SK-N-SH (cell line): ENCODE measurements at regions not wholly inside any gene's neighbourhood (a gene's known extent, or its start where the extent isn't known, plus 50 kb on each side); places are given as distances from the start of the nearest gene placed in this dataset.

Experiments used
- CTCF ChIA-PET: fragments of 300-600, 350-600 bp; formaldehyde crosslinking; extraction: SDS; loops from one replicate; lab custom pipeline; 2021; lab: Yijun Ruan, JAX
- POLR2A ChIA-PET: fragments of 350-600 bp; sonication (Branson Sonifier 250); formaldehyde crosslinking; extraction: SDS; loops from one replicate; lab custom pipeline; 2020; ENCODE audit warnings: antibody characterized with exemption, inconsistent platforms; lab: Yijun Ruan, JAX
- DNase-seq: peaks from one replicate; pipeline ENCODE4 v3.0.0; 2012
- H2AFZ ChIP-seq: fragments of 200-600 bp; sonication (generic); 2 replicates; pipeline ENCODE4 v1.8.1; 2016; ENCODE audit warnings: antibody characterized with exemption, mild to moderate bottlenecking, low read depth
- H3F3A ChIP-seq: fragments of 200-600 bp; sonication (generic); replicated peaks from 2 replicates; pipeline ENCODE3; 2016; ENCODE audit warnings: antibody characterized with exemption, mild to moderate bottlenecking; ENCODE audit not compliant: insufficient read depth
- H3K27ac ChIP-seq, 2 experiments: fragments of 200-500 bp in 1 of 2; fragments of 200-600 bp in 1 of 2; sonication (Bioruptor generic) in 1 of 2; sonication (generic), shearing (Covaris generic) in 1 of 2; 2 replicates each; pipeline versions ENCODE4 v1.5.1 to v1.6.1; 2014 to 2016; ENCODE audit warnings: low read depth in 2 of 2, inconsistent platforms in 1 of 2, low read length in 1 of 2, mild to moderate bottlenecking in 1 of 2, mixed read lengths in 1 of 2
- H3K27me3 ChIP-seq: fragments of 200-600 bp; sonication (generic), shearing (Covaris generic); 2 replicates; pipeline ENCODE4 v1.6.1; 2016; ENCODE audit warnings: mixed run types; ENCODE audit not compliant: insufficient read depth
- H3K36me3 ChIP-seq, 2 experiments: fragments of 200-500 bp in 1 of 2; fragments of 200-600 bp in 1 of 2; sonication (Bioruptor generic) in 1 of 2; sonication (generic) in 1 of 2; replicated peaks in 1 of 2; 2 replicates each; pipeline versions ENCODE3 to v1.5.1; 2014 to 2016; ENCODE audit warnings: low read length in 1 of 2, mild to moderate bottlenecking in 1 of 2; ENCODE audit not compliant: insufficient read depth in 2 of 2, control insufficient read depth in 1 of 2
- H3K4me1 ChIP-seq, 2 experiments: fragments of 200-500 bp in 1 of 2; fragments of 200-600 bp in 1 of 2; sonication (Bioruptor generic) in 1 of 2; sonication (generic), shearing (Covaris generic) in 1 of 2; 2 replicates each; pipeline versions ENCODE4 v1.5.1 to v1.6.1; 2014 to 2016; ENCODE audit warnings: low read depth in 1 of 2, low read length in 1 of 2, mixed run types in 1 of 2; ENCODE audit not compliant: insufficient read depth in 2 of 2, control insufficient read depth in 1 of 2
- H3K4me2 ChIP-seq: fragments of 200-600 bp; sonication (generic), shearing (Covaris generic); 2 replicates; pipeline ENCODE4 v1.6.1; 2017; ENCODE audit warnings: mixed run types
- H3K4me3 ChIP-seq, 2 experiments: fragments of 200-500 bp in 1 of 2; fragments of 200-600 bp in 1 of 2; sonication (Bioruptor generic) in 1 of 2; sonication (generic), shearing (Covaris generic) in 1 of 2; 2 replicates each; pipeline versions ENCODE4 v1.5.1 to v1.8.1; 2014 to 2016; ENCODE audit warnings: low read depth in 2 of 2, inconsistent platforms in 1 of 2, low read length in 1 of 2, mild to moderate bottlenecking in 1 of 2, mixed read lengths in 1 of 2, moderate library complexity in 1 of 2
- H3K79me2 ChIP-seq: fragments of 200-600 bp; sonication (generic); 2 replicates; pipeline ENCODE4 v1.8.1; 2017; ENCODE audit warnings: mild to moderate bottlenecking; ENCODE audit not compliant: insufficient read depth
- H3K9ac ChIP-seq: fragments of 200-600 bp; sonication (generic); 2 replicates; pipeline ENCODE4 v1.6.1; 2017; ENCODE audit warnings: mixed run types
- H3K9me2 ChIP-seq: fragments of 200-600 bp; sonication (generic); 2 replicates; pipeline ENCODE4 v1.6.1; 2017; ENCODE audit warnings: mixed run types
- H3K9me3 ChIP-seq: fragments of 200-600 bp; sonication (generic); 2 replicates; pipeline ENCODE4 v1.6.1; 2017; ENCODE audit warnings: mixed run types, mild to moderate bottlenecking, moderate library complexity
- H4K20me1 ChIP-seq: fragments of 200-600 bp; sonication (generic); 2 replicates; pipeline ENCODE4 v1.6.1; 2017; ENCODE audit warnings: mild to moderate bottlenecking, mixed run types; ENCODE audit not compliant: insufficient read depth
- CHD2 ChIP-seq: fragments of 150-350 bp; IDR thresholded peaks from 2 replicates; pipeline ENCODE4 v1.6.1; 2018; ENCODE audit warnings: low read length; ENCODE audit not compliant: partially characterized antibody
- ELF1 ChIP-seq: IDR thresholded peaks from 2 replicates; pipeline ENCODE4 v1.4.0; 2012
- EP300 ChIP-seq, 2 experiments: IDR thresholded peaks; 2 replicates each; pipeline versions ENCODE4 v1.4.0 to v1.6.1; 2012; ENCODE audit warnings: borderline replicate concordance in 1 of 2, low read depth in 1 of 2, low read length in 1 of 2
- EZH2phosphoT487 ChIP-seq: fragments of 200-600 bp; sonication (generic); IDR thresholded peaks from 2 replicates; pipeline ENCODE4 v1.6.1; 2017; ENCODE audit warnings: low read depth, mixed run types, mild to moderate bottlenecking, antibody characterized with exemption, moderate library complexity, borderline replicate concordance
- FOSL2 ChIP-seq: IDR thresholded peaks from 2 replicates; pipeline ENCODE4 v1.4.0; 2012; ENCODE audit warnings: low read depth, mild to moderate bottlenecking, moderate library complexity, borderline replicate concordance
- FOXJ3 ChIP-seq: sonication (generic); formaldehyde crosslinking; IDR thresholded peaks from 2 replicates; pipeline ENCODE4 v1.5.1; 2020; ENCODE audit warnings: mild to moderate bottlenecking, missing genetic modification reagents
- GATA2 ChIP-seq: sonication (generic); formaldehyde crosslinking; IDR thresholded peaks from 2 replicates; pipeline ENCODE4 v1.5.0; 2020; ENCODE audit warnings: mild to moderate bottlenecking, missing genetic modification reagents
- MEF2A ChIP-seq: IDR thresholded peaks from 2 replicates; pipeline ENCODE4 v1.4.0; 2012; ENCODE audit warnings: low read depth, borderline replicate concordance
- NRF1 ChIP-seq: IDR thresholded peaks from 2 replicates; pipeline ENCODE4 v1.6.1; 2012; ENCODE audit warnings: low read depth, mild to moderate bottlenecking, low read length
- RAD21 ChIP-seq: IDR thresholded peaks from 2 replicates; pipeline ENCODE4 v1.6.1; 2012; ENCODE audit warnings: mild to moderate bottlenecking, low read length
- RCOR1 ChIP-seq: fragments of 150-350 bp; IDR thresholded peaks from 2 replicates; pipeline ENCODE4 v1.6.1; 2017; ENCODE audit warnings: antibody characterized with exemption, low read length
- RXRA ChIP-seq: IDR thresholded peaks from 2 replicates; pipeline ENCODE4 v1.4.0; 2012; ENCODE audit warnings: low read depth, mild to moderate bottlenecking, borderline replicate concordance
- SIN3A ChIP-seq: IDR thresholded peaks from 2 replicates; pipeline ENCODE4 v1.6.1; 2012; ENCODE audit warnings: low read depth, mild to moderate bottlenecking, low read length, moderate library complexity, borderline replicate concordance
- SMC3 ChIP-seq: IDR thresholded peaks from 2 replicates; pipeline ENCODE4 v1.6.1; 2012; ENCODE audit warnings: low read depth, low read length, improper control_type of control experiment
- TCF12 ChIP-seq: IDR thresholded peaks from 2 replicates; pipeline ENCODE4 v1.4.0; 2012
- YY1 ChIP-seq: IDR thresholded peaks from 2 replicates; pipeline ENCODE4 v1.4.0; 2012; ENCODE audit warnings: low read depth, mild to moderate bottlenecking
- WGBS: methylation state at CpG from one replicate; pipeline ENCODE4 v1.1.6; 2017; ENCODE audit warnings: low lambda C conversion rate; 5-methylcytosine and 5-hydroxymethylcytosine counted together
- TF ChIP-seq, protein P1 (sequence below): IDR thresholded peaks from 2 replicates; pipeline ENCODE4 v1.6.1; 2012; ENCODE audit warnings: mild to moderate bottlenecking, low read depth, low read length, moderate library complexity
- TF ChIP-seq, protein P2 (sequence below): fragments of 150-350 bp; IDR thresholded peaks from 2 replicates; pipeline ENCODE4 v1.6.1; 2016; ENCODE audit warnings: mild to moderate bottlenecking, low read depth, low read length
- TF ChIP-seq, protein P3 (sequence below): IDR thresholded peaks from 2 replicates; pipeline ENCODE4 v1.4.0; 2012; ENCODE audit warnings: low read depth
- TF ChIP-seq, protein P4 (sequence below): IDR thresholded peaks from 2 replicates; pipeline ENCODE4; 2012

DNA sequence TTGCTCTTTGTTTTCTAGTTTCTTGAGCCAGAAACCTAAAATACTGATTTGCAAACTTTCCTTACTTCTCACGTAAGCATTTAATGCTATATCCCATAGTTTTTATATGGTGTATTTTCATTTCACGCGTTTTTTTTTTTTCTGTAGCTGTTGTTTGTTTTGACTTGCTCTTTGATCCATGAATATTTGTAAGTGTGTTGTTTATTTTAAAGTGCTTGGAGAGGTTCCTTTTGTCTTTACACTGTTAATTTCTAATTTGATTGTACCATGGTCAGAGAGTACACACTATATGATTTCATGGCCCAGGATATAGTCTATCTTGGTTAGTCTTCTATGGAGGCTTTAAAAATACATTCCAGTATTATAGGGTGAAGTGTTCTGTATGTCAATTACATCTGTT lies 84.8 kb upstream of the RNF217 start:
- WGBS, result 30% methylated on average over 3 of the region's 3 CpGs
- Histone ChIP-seq H3K4me2 (no peak overlapping the region), H3K79me2 (no peaks in the 10 kb centered on the region), H3K9me2 (no peaks in the 10 kb centered on the region), H3K4me3 (no peak overlapping the region), H3K27ac (no peak overlapping the region), H3K36me3 (no peaks in the 10 kb centered on the region), H4K20me1 (no peaks in the 10 kb centered on the region), H3F3A (no peaks in the 10 kb centered on the region)
- ChIA-PET CTCF (interaction anchor here (1.5 kb wide), 1 partner anchor 236 kb away, joined by 4 read pairs; no protein-coding TSS in a partner anchor), POLR2A (no interaction called here)
- DNase-seq, result no peak
- TF ChIP-seq TCF12 (no peak), FOSL2 (no peak), RAD21 (no peak), EZH2phosphoT487 (no peak)
- TF ChIP-seq, protein P1, sequence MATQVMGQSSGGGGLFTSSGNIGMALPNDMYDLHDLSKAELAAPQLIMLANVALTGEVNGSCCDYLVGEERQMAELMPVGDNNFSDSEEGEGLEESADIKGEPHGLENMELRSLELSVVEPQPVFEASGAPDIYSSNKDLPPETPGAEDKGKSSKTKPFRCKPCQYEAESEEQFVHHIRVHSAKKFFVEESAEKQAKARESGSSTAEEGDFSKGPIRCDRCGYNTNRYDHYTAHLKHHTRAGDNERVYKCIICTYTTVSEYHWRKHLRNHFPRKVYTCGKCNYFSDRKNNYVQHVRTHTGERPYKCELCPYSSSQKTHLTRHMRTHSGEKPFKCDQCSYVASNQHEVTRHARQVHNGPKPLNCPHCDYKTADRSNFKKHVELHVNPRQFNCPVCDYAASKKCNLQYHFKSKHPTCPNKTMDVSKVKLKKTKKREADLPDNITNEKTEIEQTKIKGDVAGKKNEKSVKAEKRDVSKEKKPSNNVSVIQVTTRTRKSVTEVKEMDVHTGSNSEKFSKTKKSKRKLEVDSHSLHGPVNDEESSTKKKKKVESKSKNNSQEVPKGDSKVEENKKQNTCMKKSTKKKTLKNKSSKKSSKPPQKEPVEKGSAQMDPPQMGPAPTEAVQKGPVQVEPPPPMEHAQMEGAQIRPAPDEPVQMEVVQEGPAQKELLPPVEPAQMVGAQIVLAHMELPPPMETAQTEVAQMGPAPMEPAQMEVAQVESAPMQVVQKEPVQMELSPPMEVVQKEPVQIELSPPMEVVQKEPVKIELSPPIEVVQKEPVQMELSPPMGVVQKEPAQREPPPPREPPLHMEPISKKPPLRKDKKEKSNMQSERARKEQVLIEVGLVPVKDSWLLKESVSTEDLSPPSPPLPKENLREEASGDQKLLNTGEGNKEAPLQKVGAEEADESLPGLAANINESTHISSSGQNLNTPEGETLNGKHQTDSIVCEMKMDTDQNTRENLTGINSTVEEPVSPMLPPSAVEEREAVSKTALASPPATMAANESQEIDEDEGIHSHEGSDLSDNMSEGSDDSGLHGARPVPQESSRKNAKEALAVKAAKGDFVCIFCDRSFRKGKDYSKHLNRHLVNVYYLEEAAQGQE, result no peak
- TF ChIP-seq, all 33 proteins: peak for 0
- Histone ChIP-seq H3K4me1 (no peaks in the 10 kb centered on the region; a peak in 1 of 4 replicates), H3K9ac (no peak overlapping the region), H2AFZ (no peak overlapping the region), H3K9me3 (no peaks in the 10 kb centered on the region), H3K27me3 (no peaks in the 10 kb centered on the region)

DNA sequence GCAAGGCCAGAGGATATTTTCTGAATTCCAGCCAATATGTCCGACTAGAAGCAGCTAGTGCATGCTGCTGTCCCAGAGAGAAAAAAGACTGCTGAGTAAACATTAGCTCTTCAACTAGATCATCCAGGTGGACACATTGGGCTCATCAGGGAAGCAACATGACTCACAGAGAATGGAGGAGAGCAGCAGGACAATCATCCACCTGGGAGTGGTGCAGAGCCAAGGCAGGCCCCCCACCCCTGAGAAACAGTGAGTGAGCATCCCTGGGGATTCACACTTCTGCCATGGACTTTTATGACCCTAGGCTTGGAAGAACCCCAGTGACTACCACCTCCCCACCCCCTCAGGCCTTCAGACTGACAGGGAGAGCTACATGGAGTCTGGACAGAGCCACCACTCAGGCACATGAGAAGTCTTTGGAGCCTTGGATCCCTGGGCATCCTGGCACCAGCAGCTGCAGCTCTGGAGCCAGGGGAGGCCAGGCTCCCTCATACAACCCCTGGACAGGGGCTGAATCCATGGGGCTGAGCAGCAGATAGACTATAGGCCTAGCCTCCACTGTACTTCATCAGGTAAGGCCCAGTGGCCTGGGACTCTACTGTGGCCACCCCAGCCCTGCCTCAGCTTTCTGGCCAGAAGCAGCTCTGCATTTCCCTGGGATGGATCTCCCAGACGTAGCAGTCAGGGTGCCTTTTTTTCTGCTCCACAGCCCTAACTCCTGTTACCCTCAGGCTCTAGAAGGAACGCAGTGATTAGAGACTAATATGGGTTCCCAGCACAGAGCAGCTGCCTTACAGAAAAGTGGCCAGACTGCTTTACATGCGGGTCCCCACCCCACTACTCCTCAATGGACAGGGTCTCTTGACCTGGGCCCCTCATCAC lies 82.9 kb upstream of the RNF217 start:
- H2AFZ ChIP-seq, result no peak overlapping the region
- no peak overlapping the region for H3K27ac ChIP-seq
- TF ChIP-seq, protein P2, sequence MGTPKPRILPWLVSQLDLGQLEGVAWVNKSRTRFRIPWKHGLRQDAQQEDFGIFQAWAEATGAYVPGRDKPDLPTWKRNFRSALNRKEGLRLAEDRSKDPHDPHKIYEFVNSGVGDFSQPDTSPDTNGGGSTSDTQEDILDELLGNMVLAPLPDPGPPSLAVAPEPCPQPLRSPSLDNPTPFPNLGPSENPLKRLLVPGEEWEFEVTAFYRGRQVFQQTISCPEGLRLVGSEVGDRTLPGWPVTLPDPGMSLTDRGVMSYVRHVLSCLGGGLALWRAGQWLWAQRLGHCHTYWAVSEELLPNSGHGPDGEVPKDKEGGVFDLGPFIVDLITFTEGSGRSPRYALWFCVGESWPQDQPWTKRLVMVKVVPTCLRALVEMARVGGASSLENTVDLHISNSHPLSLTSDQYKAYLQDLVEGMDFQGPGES, result no peak
- TF ChIP-seq RXRA (no peak), RAD21 (no peak), FOXJ3 (no peak), SMC3 (no peak), YY1 (no peak), MEF2A (no peak), NRF1 (no peak), FOSL2 (no peak), SIN3A (no peak), CHD2 (no peak), EP300 (IDR thresholded peaks at IDR 0.05; ENCODE audit: borderline replicate concordance in 1 of 2, low read depth in 1 of 2, low read length in 1 of 2) (no peak), GATA2 (CRISPR knock-in tag) (no peak), ELF1 (no peak), RCOR1 (no peak), TCF12 (no peak)
- TF ChIP-seq, protein P3, sequence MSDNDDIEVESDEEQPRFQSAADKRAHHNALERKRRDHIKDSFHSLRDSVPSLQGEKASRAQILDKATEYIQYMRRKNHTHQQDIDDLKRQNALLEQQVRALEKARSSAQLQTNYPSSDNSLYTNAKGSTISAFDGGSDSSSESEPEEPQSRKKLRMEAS, result no peak
- TF ChIP-seq, protein P4, sequence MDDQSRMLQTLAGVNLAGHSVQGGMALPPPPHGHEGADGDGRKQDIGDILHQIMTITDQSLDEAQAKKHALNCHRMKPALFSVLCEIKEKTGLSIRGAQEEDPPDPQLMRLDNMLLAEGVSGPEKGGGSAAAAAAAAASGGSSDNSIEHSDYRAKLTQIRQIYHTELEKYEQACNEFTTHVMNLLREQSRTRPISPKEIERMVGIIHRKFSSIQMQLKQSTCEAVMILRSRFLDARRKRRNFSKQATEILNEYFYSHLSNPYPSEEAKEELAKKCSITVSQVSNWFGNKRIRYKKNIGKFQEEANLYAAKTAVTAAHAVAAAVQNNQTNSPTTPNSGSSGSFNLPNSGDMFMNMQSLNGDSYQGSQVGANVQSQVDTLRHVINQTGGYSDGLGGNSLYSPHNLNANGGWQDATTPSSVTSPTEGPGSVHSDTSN, result no peak
- no peaks in the 10 kb centered on the region for H3K9me2 ChIP-seq
- no peaks in the 10 kb centered on the region for H4K20me1 ChIP-seq
- H3K9me3 ChIP-seq, result no peaks in the 10 kb centered on the region
- H3K36me3 ChIP-seq, result no peaks in the 10 kb centered on the region
- no peaks in the 10 kb centered on the region for H3K79me2 ChIP-seq
- no peak overlapping the region for H3K4me3 ChIP-seq
- H3K9ac ChIP-seq, result no peak overlapping the region
- H3F3A ChIP-seq, result no peaks in the 10 kb centered on the region
- WGBS, result 18% methylated on average over 4 of the region's 4 CpGs
- no peak for DNase-seq
- CTCF ChIA-PET, result interaction anchor here (1.9 kb wide), 1 partner anchor 9 kb away, joined by 11 read pairs; no protein-coding TSS in a partner anchor
- no peaks in the 10 kb centered on the region for H3K27me3 ChIP-seq
- H3K4me1 ChIP-seq, result peaks cover 0 to 3% of the 10 kb centered on the region in 2 experiments; a peak in 1 of 4 replicates
- POLR2A ChIA-PET, result no interaction called here
- no peak overlapping the region for H3K4me2 ChIP-seq
